GM12891 (cell line): ENCODE measurements at regions not wholly inside any gene's neighbourhood (a gene's known extent, or its start where the extent isn't known, plus 50 kb on each side); places are given as distances from the start of the nearest gene placed in this dataset.
"Not testable (repeated sequence)": the region's sequence is repeated elsewhere in the genome, so short reads cannot be mapped to it uniquely, and the experiment has no call there.

Experiments used
- DNase-seq: peaks from one replicate; pipeline ENCODE4 v3.0.0; 2011; ENCODE audit warnings: low spot score; ENCODE audit not compliant: insufficient read length
- FAIRE-seq: peaks from 2 replicates; lab custom pipeline; 2011; peaks lifted over from hg19 to GRCh38; lab: Jason Lieb, UNC
- PAX5 ChIP-seq: IDR thresholded peaks from 2 replicates; pipeline ENCODE4 v1.6.1; 2011; ENCODE audit warnings: low read length, moderate library complexity, mild to moderate bottlenecking; ENCODE audit not compliant: insufficient read depth, severe bottlenecking
- POLR2A ChIP-seq: IDR thresholded peaks from 2 replicates; pipeline ENCODE4 v1.6.1; 2011; ENCODE audit warnings: low read depth, low read length, control low read depth
- POLR2AphosphoS5 ChIP-seq: IDR thresholded peaks from 2 replicates; pipeline ENCODE4 v1.6.1; 2011; ENCODE audit warnings: low read depth, low read length, control low read depth
- POU2F2 ChIP-seq: IDR thresholded peaks from 2 replicates; pipeline ENCODE4 v1.6.1; 2011; ENCODE audit warnings: low read depth, mild to moderate bottlenecking, control low read depth, low read length, moderate library complexity
- SPI1 ChIP-seq: IDR thresholded peaks from 2 replicates; pipeline ENCODE4 v1.6.1; 2011; ENCODE audit warnings: low read depth, low read length, control low read depth
- TAF1 ChIP-seq: IDR thresholded peaks from 2 replicates; pipeline ENCODE4 v1.6.1; 2011; ENCODE audit warnings: low read depth, low read length, control low read depth

- TF ChIP-seq SPI1, result no peak
- TF ChIP-seq POU2F2, result no peak
- FAIRE-seq (no peak), DNase-seq (no peak)
Observed at GRCh38 chr6:15908871-15909270, 220.0 kb upstream of the MYLIP start.

- DNase-seq (no peak), FAIRE-seq (peak; percentile 13)
- no peak for TF ChIP-seq POLR2AphosphoS5
- TF ChIP-seq POU2F2, result no peak
- no peak for TF ChIP-seq PAX5
- TF ChIP-seq POLR2A, result no peak
- TF ChIP-seq SPI1, result no peak
- no peak for TF ChIP-seq TAF1
Observed at GRCh38 chr6:15907914-15908518, 220.9 kb upstream of the MYLIP start.

- peak; percentile 81 for FAIRE-seq
Observed at GRCh38 chr6:15907220-15907913, 221.5 kb upstream of the MYLIP start.

GRCh38 chr6:15906420-15907016, 222.4 kb upstream of the MYLIP start:
- no peak for FAIRE-seq
- no peak for TF ChIP-seq POLR2A
- 0 out of 2 replicates have a peak, but pooled peaks have one; percentile 6 for TF ChIP-seq SPI1
- no peak for DNase-seq

More at GRCh38 chr6:15907220-15907913, 221.5 kb upstream of the MYLIP start:
- not testable (repeated sequence) for DNase-seq

GRCh38 chr6:15905488-15906419, 223.1 kb upstream of the MYLIP start:
- peak; percentile 87 for FAIRE-seq
- DNase-seq, result no peak
- TF ChIP-seq POLR2A, result no peak
- peak; percentile 90 for TF ChIP-seq SPI1
- no peak for TF ChIP-seq PAX5

GRCh38 chr6:15904651-15905376, 224.1 kb upstream of the MYLIP start:
- peak; percentile 59 for FAIRE-seq
- TF ChIP-seq POLR2A, result no peak
- no peak for TF ChIP-seq TAF1
- no peak for TF ChIP-seq SPI1
- TF ChIP-seq POU2F2, result no peak
- no peak for TF ChIP-seq POLR2AphosphoS5
- TF ChIP-seq PAX5, result no peak

GRCh38 chr6:15901141-15902115, 227.5 kb upstream of the MYLIP start:
- peak; percentile 98 for FAIRE-seq
- TF ChIP-seq TAF1, result 0 out of 2 replicates have a peak, but pooled peaks have one; percentile 14
- TF ChIP-seq SPI1, result peak; percentile 98
- TF ChIP-seq POLR2A, result no peak
- peak; percentile 73; the same call in 1 of the 2 replicates for TF ChIP-seq POU2F2
- peak; percentile 27 for DNase-seq

More at GRCh38 chr6:15904651-15905376, 224.1 kb upstream of the MYLIP start:
- DNase-seq, result no peak

GRCh38 chr6:15898693-15899092, 230.2 kb upstream of the MYLIP start:
- TF ChIP-seq POLR2A, result no peak
- TF ChIP-seq PAX5, result no peak
- no peak for TF ChIP-seq POU2F2
- no peak for TF ChIP-seq POLR2AphosphoS5
- TF ChIP-seq TAF1, result no peak
- no peak for TF ChIP-seq SPI1
- DNase-seq, result no peak
- no peak for FAIRE-seq
